SU-DHL-6 (cell line): ENCODE measurements at regions not wholly inside any gene's neighbourhood (a gene's known extent, or its start where the extent isn't known, plus 50 kb on each side); places are given as distances from the start of the nearest gene placed in this dataset.

Experiments
- H2AFZ ChIP-seq: fragments of 200-600 bp; sonication (generic); 2 replicates; pipeline ENCODE4 v1.6.1; 2014; ENCODE audit warnings: low read depth, mild to moderate bottlenecking, moderate library complexity, mixed read lengths, antibody characterized with exemption, low read length; ENCODE audit not compliant: severe bottlenecking
- H3F3A ChIP-seq: fragments of 200-600 bp; shearing (Covaris generic); 2 replicates; pipeline ENCODE4 v1.6.0; 2016; ENCODE audit warnings: antibody characterized with exemption, mild to moderate bottlenecking; ENCODE audit not compliant: insufficient read depth
- H3K27ac ChIP-seq: fragments of 200-600 bp; sonication (generic); 2 replicates; pipeline ENCODE4 v1.5.1; 2016; ENCODE audit warnings: low read depth, mild to moderate bottlenecking, low read length, moderate library complexity, mixed read lengths
- H3K27me3 ChIP-seq: fragments of 200-600 bp; sonication (generic), shearing (Covaris generic); 2 replicates; pipeline ENCODE4 v1.6.0; 2014; ENCODE audit warnings: mild to moderate bottlenecking, low read length
- H3K36me3 ChIP-seq: fragments of 200-600 bp; sonication (generic); 2 replicates; pipeline ENCODE4 v1.6.1; 2014; ENCODE audit warnings: mild to moderate bottlenecking, low read length, mixed read lengths
- H3K4me2 ChIP-seq: fragments of 300-600, 200-600 bp; shearing (Covaris generic), sonication (generic); 2 replicates; pipeline ENCODE4 v1.6.0; 2014; ENCODE audit warnings: low read length, low read depth, mild to moderate bottlenecking; ENCODE audit not compliant: poor library complexity, severe bottlenecking
- H3K4me3 ChIP-seq: fragments of 200-600 bp; sonication (generic); 2 replicates; pipeline ENCODE4 v1.5.1; 2014; ENCODE audit warnings: antibody characterized with exemption, low read length, mild to moderate bottlenecking, mixed read lengths; ENCODE audit not compliant: insufficient read depth, poor library complexity, severe bottlenecking
- H3K79me2 ChIP-seq: fragments of 200-600 bp; sonication (generic); 2 replicates; pipeline ENCODE4 v1.6.1; 2014; ENCODE audit warnings: mild to moderate bottlenecking, low read length, moderate library complexity; ENCODE audit not compliant: insufficient read depth
- H3K9ac ChIP-seq: fragments of 200-600 bp; sonication (generic); 2 replicates; pipeline ENCODE4 v1.7.0; 2014; ENCODE audit warnings: mild to moderate bottlenecking, low read length
- H3K9me2 ChIP-seq: fragments of 200-600 bp; sonication (generic); replicated peaks from 2 replicates; pipeline ENCODE4 v1.6.1; 2014; ENCODE audit warnings: low read length; ENCODE audit not compliant: insufficient read depth
- H3K9me3 ChIP-seq: fragments of 200-600 bp; sonication (generic); 2 replicates; pipeline ENCODE4 v1.6.1; 2014; ENCODE audit warnings: low read length, mixed read lengths; ENCODE audit not compliant: insufficient read depth
- H4K20me1 ChIP-seq: fragments of 200-600 bp; sonication (generic); 2 replicates; pipeline ENCODE4 v1.6.1; 2014; ENCODE audit warnings: low read depth, mild to moderate bottlenecking, antibody characterized with exemption, low read length, moderate library complexity, mixed read lengths
- EZH2phosphoT487 ChIP-seq: fragments of 200-600 bp; sonication (generic), shearing (Covaris generic); conservative IDR thresholded peaks from 2 replicates; pipeline ENCODE4 v1.6.1; 2018; ENCODE audit warnings: mild to moderate bottlenecking, antibody characterized with exemption, low read length, moderate library complexity, mixed read lengths
- TF ChIP-seq, protein P1 (sequence below): fragments of 200-600 bp; sonication (generic); IDR thresholded peaks from one replicate; pipeline ENCODE4 v1.5.1; 2017; ENCODE audit warnings: antibody characterized with exemption, mild to moderate bottlenecking, low read length, moderate library complexity; ENCODE audit not compliant: insufficient read depth, poor library complexity, severe bottlenecking

DNA sequence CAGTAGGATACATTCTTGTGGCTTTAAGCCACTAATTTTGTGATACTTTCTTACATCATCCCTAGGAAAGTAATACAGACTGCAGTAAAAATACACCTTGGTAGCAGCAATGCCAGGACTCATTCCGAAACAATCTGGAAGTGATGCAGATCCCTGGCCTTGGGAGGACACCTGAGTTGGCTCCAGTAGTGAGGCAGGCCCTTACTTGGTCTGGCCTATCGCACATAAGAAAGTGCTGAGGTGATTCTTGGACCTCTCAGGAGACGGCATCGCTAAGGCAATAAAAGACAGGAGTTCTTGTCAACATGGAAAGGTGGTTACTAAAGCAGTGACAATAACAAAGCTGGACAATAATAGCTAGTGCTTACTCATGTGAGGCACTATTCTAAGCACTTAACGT is 126.5 kb downstream of the SUCNR1 start:
- no peaks in the 10 kb centered on the region for H3K27me3 ChIP-seq
- no peak overlapping the region for H3K4me3 ChIP-seq
- H3F3A ChIP-seq: no peaks in the 10 kb centered on the region
- H3K9ac ChIP-seq: no peak overlapping the region
- no peak overlapping the region for H3K4me2 ChIP-seq
- no peaks in the 10 kb centered on the region for H3K9me2 ChIP-seq
- H3K36me3 ChIP-seq: no peaks in the 10 kb centered on the region
- no peak overlapping the region for H2AFZ ChIP-seq
- H3K9me3 ChIP-seq: no peaks in the 10 kb centered on the region
- no peaks in the 10 kb centered on the region for H4K20me1 ChIP-seq
- TF ChIP-seq EZH2phosphoT487: no peak
- TF ChIP-seq, protein P1, sequence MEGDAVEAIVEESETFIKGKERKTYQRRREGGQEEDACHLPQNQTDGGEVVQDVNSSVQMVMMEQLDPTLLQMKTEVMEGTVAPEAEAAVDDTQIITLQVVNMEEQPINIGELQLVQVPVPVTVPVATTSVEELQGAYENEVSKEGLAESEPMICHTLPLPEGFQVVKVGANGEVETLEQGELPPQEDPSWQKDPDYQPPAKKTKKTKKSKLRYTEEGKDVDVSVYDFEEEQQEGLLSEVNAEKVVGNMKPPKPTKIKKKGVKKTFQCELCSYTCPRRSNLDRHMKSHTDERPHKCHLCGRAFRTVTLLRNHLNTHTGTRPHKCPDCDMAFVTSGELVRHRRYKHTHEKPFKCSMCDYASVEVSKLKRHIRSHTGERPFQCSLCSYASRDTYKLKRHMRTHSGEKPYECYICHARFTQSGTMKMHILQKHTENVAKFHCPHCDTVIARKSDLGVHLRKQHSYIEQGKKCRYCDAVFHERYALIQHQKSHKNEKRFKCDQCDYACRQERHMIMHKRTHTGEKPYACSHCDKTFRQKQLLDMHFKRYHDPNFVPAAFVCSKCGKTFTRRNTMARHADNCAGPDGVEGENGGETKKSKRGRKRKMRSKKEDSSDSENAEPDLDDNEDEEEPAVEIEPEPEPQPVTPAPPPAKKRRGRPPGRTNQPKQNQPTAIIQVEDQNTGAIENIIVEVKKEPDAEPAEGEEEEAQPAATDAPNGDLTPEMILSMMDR: no peak
- H3K79me2 ChIP-seq: no peaks in the 10 kb centered on the region
- no peak overlapping the region for H3K27ac ChIP-seq

DNA sequence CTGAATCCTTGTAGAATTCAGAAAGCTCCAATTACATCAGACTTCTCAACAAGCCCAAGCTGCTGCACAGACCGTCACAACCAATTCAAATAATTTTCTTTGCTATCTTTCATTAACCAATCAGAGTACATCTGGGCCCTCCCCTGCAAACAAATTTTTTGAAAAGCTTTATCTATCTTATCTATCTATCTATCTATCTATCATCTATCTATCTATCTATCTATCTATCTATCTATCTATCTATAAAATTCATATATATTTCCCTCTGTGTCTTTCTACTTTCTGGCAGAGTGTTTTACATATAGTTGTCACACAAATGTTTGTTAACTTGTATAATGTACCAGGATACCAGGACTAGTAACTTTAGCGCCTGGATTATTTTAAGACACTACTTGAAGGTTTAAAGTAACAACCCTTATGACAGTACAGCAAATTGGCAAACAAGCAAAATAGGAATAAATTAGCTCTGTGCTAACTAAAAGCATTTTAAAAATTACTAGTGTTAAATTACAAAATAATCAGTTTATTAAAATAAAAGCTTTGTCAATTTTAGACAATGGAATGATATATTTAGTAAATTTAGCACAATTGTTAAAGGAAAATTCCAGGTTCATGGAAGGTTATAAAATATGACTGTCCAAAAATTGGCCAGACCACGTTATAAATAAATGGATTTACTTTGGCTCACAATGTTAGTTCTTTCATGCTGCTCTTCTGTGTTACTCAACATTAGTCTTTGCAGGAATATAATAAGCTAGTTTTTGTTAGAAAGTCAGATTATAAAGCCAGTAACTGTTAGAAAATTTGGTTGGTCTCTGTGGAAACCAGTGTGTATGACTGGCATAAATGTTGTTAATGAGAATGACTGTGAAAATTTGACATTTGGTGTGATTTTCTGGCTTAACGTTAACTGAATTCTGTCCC is 138.6 kb downstream of the SUCNR1 start:
- H4K20me1 ChIP-seq: no peaks in the 10 kb centered on the region
- no peaks in the 10 kb centered on the region for H3K9me2 ChIP-seq
- H2AFZ ChIP-seq: no peak overlapping the region
- no peaks in the 10 kb centered on the region for H3K79me2 ChIP-seq
- TF ChIP-seq EZH2phosphoT487: no peak
- TF ChIP-seq, protein P1: no peak
- H3K27me3 ChIP-seq: no peaks in the 10 kb centered on the region
- H3K4me2 ChIP-seq: no peak overlapping the region
- no peak overlapping the region for H3K9ac ChIP-seq
- H3F3A ChIP-seq: no peaks in the 10 kb centered on the region
- no peak overlapping the region for H3K27ac ChIP-seq
- H3K36me3 ChIP-seq: no peaks in the 10 kb centered on the region
- H3K9me3 ChIP-seq: no peaks in the 10 kb centered on the region
- H3K4me3 ChIP-seq: no peak overlapping the region

DNA sequence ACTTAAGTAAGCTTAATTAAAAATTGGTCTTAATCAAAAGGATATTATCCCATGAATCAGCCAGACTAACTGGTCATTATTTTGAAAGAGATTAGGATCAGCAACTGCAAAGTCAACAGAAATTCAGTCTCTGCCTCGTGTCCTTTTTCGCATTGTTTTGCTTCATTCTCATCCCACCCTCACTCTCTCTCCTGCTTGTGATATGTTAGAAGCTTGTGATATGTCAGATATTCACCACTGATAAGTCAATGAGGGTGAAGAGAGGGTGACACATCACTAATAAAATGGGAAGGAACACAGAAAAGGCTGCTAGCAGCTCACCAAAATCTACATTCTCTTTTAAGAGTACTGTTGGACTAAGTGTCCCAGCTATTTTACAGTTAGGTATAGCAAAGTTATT is 146.1 kb downstream of the SUCNR1 start:
- Histone ChIP-seq H3K4me3 (no peak overlapping the region), H3K4me2 (no peak overlapping the region), H3K9me2 (no peaks in the 10 kb centered on the region), H3K27ac (no peak overlapping the region), H3K79me2 (no peaks in the 10 kb centered on the region), H3K9me3 (no peaks in the 10 kb centered on the region), H3F3A (no peaks in the 10 kb centered on the region), H3K9ac (no peak overlapping the region), H4K20me1 (no peaks in the 10 kb centered on the region), H3K36me3 (no peaks in the 10 kb centered on the region), H3K27me3 (no peaks in the 10 kb centered on the region), H2AFZ (no peak overlapping the region)
- TF ChIP-seq EZH2phosphoT487: no peak
- TF ChIP-seq, protein P1: no peak
